Ascending aorta (tissue), 2 donors: ENCODE measurements at regions not wholly inside any gene's neighbourhood (a gene's known extent, or its start where the extent isn't known, plus 50 kb on each side); places are given as distances from the start of the nearest gene placed in this dataset.

Experiments used
- DNase-seq, 2 donors: peaks; one replicate each; pipeline ENCODE4 v3.0.0-alpha.2; 2019; ENCODE audit warnings: low spot score in 2 of 2
- H3K27ac ChIP-seq, 2 donors: fragments of 200-600 bp; sonication (generic); one replicate each; pipeline ENCODE4 v1.5.1; 2016 to 2017; ENCODE audit warnings: mild to moderate bottlenecking in 1 of 2
- H3K27me3 ChIP-seq: fragments of 200-600 bp; sonication (generic); one replicate; pipeline ENCODE4 v1.5.1; 2017
- H3K36me3 ChIP-seq, 2 donors: fragments of 200-600 bp; sonication (generic); one replicate each; pipeline ENCODE4 v1.5.1; 2016
- H3K4me1 ChIP-seq, 2 donors: fragments of 200-600 bp; sonication (generic); one replicate each; pipeline ENCODE4 v1.5.1; 2016 to 2017; ENCODE audit warnings: mild to moderate bottlenecking in 1 of 2
- H3K4me3 ChIP-seq, 2 donors: fragments of 200-600 bp; sonication (generic); one replicate each; pipeline ENCODE4 v1.5.1; 2016 to 2017; ENCODE audit warnings: mild to moderate bottlenecking in 1 of 2
- H3K9me3 ChIP-seq, 2 donors: fragments of 200-600 bp; sonication (generic); one replicate each; pipeline ENCODE4 v1.5.1; 2016
- CTCF ChIP-seq, 3 experiments: fragments of 200-600 bp in 2 of 3; fragments of 450-650 bp in 1 of 3; sonication (generic) in 2 of 3; IDR thresholded peaks; one replicate each; pipeline ENCODE4 v1.5.1; 2016 to 2019; ENCODE audit warnings: antibody characterized with exemption in 3 of 3, mild to moderate bottlenecking in 1 of 3, moderate library complexity in 1 of 3
- intact Hi-C: fragments of 100-400 bp; cut with DNase I; formaldehyde crosslinking; loops from one replicate; pipeline ENCODE4 v1.15.1; 2023

GRCh38 chr18:24841536-24841935 is 381.1 kb downstream of the HRH4 start:
- no peak for TF ChIP-seq CTCF (IDR thresholded peaks at IDR 0.05)
- Histone ChIP-seq H3K4me1 (no peaks in the 10 kb centered on the region), H3K36me3 (no peaks in the 10 kb centered on the region), H3K27me3 (no peaks in the 10 kb centered on the region), H3K9me3 (no peaks in the 10 kb centered on the region), H3K27ac (no peak overlapping the region), H3K4me3 (no peak overlapping the region)
- intact Hi-C loops, result no loop called here
- DNase-seq, result no peak

GRCh38 chr18:24843123-24843522 is 382.7 kb downstream of the HRH4 start:
- Histone ChIP-seq H3K36me3 (no peaks in the 10 kb centered on the region), H3K9me3 (no peaks in the 10 kb centered on the region), H3K27me3 (no peaks in the 10 kb centered on the region), H3K4me3 (no peak overlapping the region), H3K4me1 (no peaks in the 10 kb centered on the region), H3K27ac (no peak overlapping the region)
- intact Hi-C loops, result no loop called here
- TF ChIP-seq CTCF (IDR thresholded peaks at IDR 0.05), result no peak
- DNase-seq, result no peak

GRCh38 chr18:24846138-24846537 is 385.7 kb downstream of the HRH4 start:
- intact Hi-C loops, result no loop called here
- H3K27ac ChIP-seq, result no peak overlapping the region
- no peaks in the 10 kb centered on the region for H3K27me3 ChIP-seq
- no peaks in the 10 kb centered on the region for H3K4me1 ChIP-seq
- H3K4me3 ChIP-seq, result no peak overlapping the region
- no peak for TF ChIP-seq CTCF (IDR thresholded peaks at IDR 0.05)
- no peaks in the 10 kb centered on the region for H3K9me3 ChIP-seq
- no peak for DNase-seq
- no peaks in the 10 kb centered on the region for H3K36me3 ChIP-seq

GRCh38 chr18:24850532-24850931 is 390.1 kb downstream of the HRH4 start:
- no peak overlapping the region for H3K4me3 ChIP-seq
- no peak overlapping the region for H3K27ac ChIP-seq
- no peaks in the 10 kb centered on the region for H3K4me1 ChIP-seq
- no peaks in the 10 kb centered on the region for H3K36me3 ChIP-seq
- intact Hi-C loops, result no loop called here
- DNase-seq, result no peak
- H3K27me3 ChIP-seq, result no peaks in the 10 kb centered on the region
- no peak for TF ChIP-seq CTCF (IDR thresholded peaks at IDR 0.05)
- H3K9me3 ChIP-seq, result no peaks in the 10 kb centered on the region

- Histone ChIP-seq H3K4me1 (no peaks in the 10 kb centered on the region), H3K4me3 (no peak overlapping the region), H3K36me3 (no peaks in the 10 kb centered on the region), H3K27ac (no peak overlapping the region), H3K27me3 (no peaks in the 10 kb centered on the region), H3K9me3 (no peaks in the 10 kb centered on the region)
- DNase-seq, result no peak
- intact Hi-C loops, result no loop called here
- no peak for TF ChIP-seq CTCF (IDR thresholded peaks at IDR 0.05)
Measured at GRCh38 chr18:24853076-24853475, 392.6 kb downstream of the HRH4 start.

- Histone ChIP-seq H3K4me3 (no peak overlapping the region), H3K27ac (no peak overlapping the region), H3K27me3 (no peaks in the 10 kb centered on the region), H3K4me1 (no peaks in the 10 kb centered on the region), H3K9me3 (no peaks in the 10 kb centered on the region), H3K36me3 (no peaks in the 10 kb centered on the region)
- no peak for TF ChIP-seq CTCF (IDR thresholded peaks at IDR 0.05)
- DNase-seq, result no peak
- intact Hi-C loops, result no loop called here
Measured at GRCh38 chr18:24860978-24861680, 400.7 kb downstream of the HRH4 start.
